SH-SY5Y (cell line): ENCODE measurements at regions not wholly inside any gene's neighbourhood (a gene's known extent, or its start where the extent isn't known, plus 50 kb on each side); places are given as distances from the start of the nearest gene placed in this dataset.

Source experiments
- GATA2 ChIP-seq: IDR thresholded peaks from 2 replicates; pipeline ENCODE4 v1.6.1; 2011; ENCODE audit warnings: mild to moderate bottlenecking, low read depth, low read length
- GATA3 ChIP-seq: IDR thresholded peaks from 2 replicates; pipeline ENCODE4 v1.6.1; 2011; ENCODE audit warnings: low read depth, mild to moderate bottlenecking, low read length, moderate library complexity

GRCh38 chr12:42923156-42923555, 333.6 kb upstream of the PRICKLE1 start:
- TF ChIP-seq GATA2 (no peak), GATA3 (no peak)

GRCh38 chr12:42922505-42922850, 332.9 kb upstream of the PRICKLE1 start:
- TF ChIP-seq GATA2 (no peak), GATA3 (no peak)

GRCh38 chr12:42921741-42922504, 332.4 kb upstream of the PRICKLE1 start:
- TF ChIP-seq GATA3 (peak; percentile 79), GATA2 (peak; percentile 85)

GRCh38 chr12:42919691-42920090, 330.1 kb upstream of the PRICKLE1 start:
- no peak for TF ChIP-seq GATA3
- no peak for TF ChIP-seq GATA2

- TF ChIP-seq GATA2 (no peak; the same call in 1 of the 2 replicates), GATA3 (no peak)
Observed at GRCh38 chr12:42918443-42918842, 328.9 kb upstream of the PRICKLE1 start.

- TF ChIP-seq GATA2 (no peak), GATA3 (no peak)
Observed at GRCh38 chr12:42916143-42916542, 326.6 kb upstream of the PRICKLE1 start.

GRCh38 chr12:42915426-42915825, 325.9 kb upstream of the PRICKLE1 start:
- TF ChIP-seq GATA2 (no peak), GATA3 (no peak)

GRCh38 chr12:42912367-42912766, 322.8 kb upstream of the PRICKLE1 start:
- no peak for TF ChIP-seq GATA3
- TF ChIP-seq GATA2 = no peak

- TF ChIP-seq GATA3 (no peak), GATA2 (no peak)
Observed at GRCh38 chr12:42910656-42911055, 321.1 kb upstream of the PRICKLE1 start.

- TF ChIP-seq GATA2 = no peak
- no peak for TF ChIP-seq GATA3
Observed at GRCh38 chr12:42908712-42909111, 319.2 kb upstream of the PRICKLE1 start.

GRCh38 chr12:42905419-42905705, 315.8 kb upstream of the PRICKLE1 start:
- no peak for TF ChIP-seq GATA2
- no peak for TF ChIP-seq GATA3

GRCh38 chr12:42904683-42905418, 315.3 kb upstream of the PRICKLE1 start:
- TF ChIP-seq GATA3 (no peak), GATA2 (no peak)

- no peak for TF ChIP-seq GATA3
- no peak for TF ChIP-seq GATA2
Observed at GRCh38 chr12:42903736-42904135, 314.2 kb upstream of the PRICKLE1 start.

GRCh38 chr12:42902001-42902400, 312.5 kb upstream of the PRICKLE1 start:
- no peak for TF ChIP-seq GATA2
- no peak for TF ChIP-seq GATA3

GRCh38 chr12:42893803-42894202, 304.3 kb upstream of the PRICKLE1 start:
- no peak for TF ChIP-seq GATA3
- TF ChIP-seq GATA2 = no peak
